ENCODE measurements at regions not wholly inside any gene's neighbourhood (a gene's known extent, or its start where the extent isn't known, plus 50 kb on each side); places are given as distances from the start of the nearest gene placed in this dataset.

- peak; percentile 1 for DNase-seq
Observed at GRCh38 chr12:48409938-48410337, 59.2 kb upstream of the ZNF641 start.

GRCh38 chr12:48413388-48413787 lies 59.0 kb upstream of the ANP32D start:
- no peak for DNase-seq

GRCh38 chr12:48414021-48414420 lies 58.3 kb upstream of the ANP32D start:
- no peak for DNase-seq

- no peak for DNase-seq
Observed at GRCh38 chr12:48419116-48419935, 53.0 kb upstream of the ANP32D start.

GRCh38 chr12:48420039-48420775 lies 52.2 kb upstream of the ANP32D start:
- no peak for DNase-seq

GRCh38 chr12:48422060-48422459 lies 50.3 kb upstream of the ANP32D start:
- DNase-seq, result no peak
